Neural progenitor cell (in vitro differentiated cells): ENCODE measurements at regions not wholly inside any gene's neighbourhood (a gene's known extent, or its start where the extent isn't known, plus 50 kb on each side); places are given as distances from the start of the nearest gene placed in this dataset.
A peak's percentile ranks its signal among the peaks of the same experiment; 100 is the strongest.

ENCODE experiments used
- DNase-seq: peaks from one replicate; pipeline ENCODE4 v3.0.0-alpha.2; 2016; ENCODE audit warnings: low spot score
- H2AFZ ChIP-seq: fragments of 200-600 bp; sonication (generic); replicated peaks from 2 replicates; pipeline ENCODE4 v1.6.1; 2016; ENCODE audit warnings: antibody characterized with exemption
- H3F3A ChIP-seq: fragments of 200-600 bp; sonication (generic); 2 replicates; pipeline ENCODE4 v1.6.1; 2016; ENCODE audit warnings: antibody characterized with exemption, low read depth
- H3K27ac ChIP-seq: fragments of 200-600 bp; sonication (generic); 2 replicates; pipeline ENCODE4 v1.5.1; 2016; ENCODE audit warnings: mild to moderate bottlenecking
- H3K27me3 ChIP-seq: fragments of 200-600 bp; sonication (generic); 2 replicates; pipeline ENCODE4 v1.6.1; 2016; ENCODE audit warnings: mild to moderate bottlenecking, moderate library complexity
- H3K36me3 ChIP-seq: fragments of 200-600 bp; sonication (generic); 2 replicates; pipeline ENCODE4 v1.5.1; 2016
- H3K4me1 ChIP-seq: fragments of 200-600 bp; sonication (generic); 2 replicates; pipeline ENCODE4 v1.6.1; 2016; ENCODE audit warnings: mixed run types
- H3K4me2 ChIP-seq: fragments of 200-600 bp; sonication (generic); 2 replicates; pipeline ENCODE4 v1.6.1; 2016
- H3K4me3 ChIP-seq: fragments of 200-600 bp; sonication (generic); 2 replicates; pipeline ENCODE4 v1.5.1; 2016
- H3K79me2 ChIP-seq: fragments of 200-600 bp; sonication (generic); 2 replicates; pipeline ENCODE4 v1.6.1; 2016; ENCODE audit warnings: low read depth
- H3K9ac ChIP-seq: fragments of 200-600 bp; sonication (generic); 2 replicates; pipeline ENCODE4 v1.6.1; 2016
- H3K9me3 ChIP-seq: fragments of 200-600 bp; sonication (generic); 2 replicates; pipeline ENCODE4 v1.5.1; 2016; ENCODE audit warnings: low read depth
- H4K20me1 ChIP-seq: fragments of 200-600 bp; sonication (generic); 2 replicates; pipeline ENCODE4 v1.6.1; 2016; ENCODE audit warnings: low read depth
- H3K27ac Mint-ChIP-seq: 3 replicates; pipeline ENCODE4 v1.8.0; 2021; ENCODE audit warnings: mixed read lengths
- H3K27me3 Mint-ChIP-seq: 2 replicates; pipeline ENCODE4 v1.8.0; 2022; ENCODE audit warnings: low read depth, mild to moderate bottlenecking, inconsistent platforms, moderate library complexity, mixed read lengths; ENCODE audit not compliant: insufficient read depth
- H3K36me3 Mint-ChIP-seq: 3 replicates; pipeline ENCODE4 v1.8.0; 2021; ENCODE audit warnings: mixed read lengths
- H3K4me1 Mint-ChIP-seq: 3 replicates; pipeline ENCODE4 v1.8.0; 2021; ENCODE audit warnings: mixed read lengths
- H3K4me3 Mint-ChIP-seq: 3 replicates; pipeline ENCODE4 v1.8.0; 2021; ENCODE audit warnings: mild to moderate bottlenecking, moderate library complexity, mixed read lengths
- H3K9me3 Mint-ChIP-seq: 3 replicates; pipeline ENCODE4 v1.8.0; 2020; ENCODE audit warnings: mixed read lengths
- EZH2 ChIP-seq: fragments of 200-600 bp; sonication (generic); IDR thresholded peaks from 2 replicates; pipeline ENCODE4 v1.6.1; 2017; ENCODE audit warnings: antibody characterized with exemption, mild to moderate bottlenecking, moderate library complexity
- EZH2phosphoT487 ChIP-seq: fragments of 200-600 bp; sonication (generic); IDR thresholded peaks from 2 replicates; pipeline ENCODE4 v1.6.1; 2017; ENCODE audit warnings: antibody characterized with exemption
- TF ChIP-seq, protein P1 (sequence below): fragments of 200-600 bp; sonication (generic); IDR thresholded peaks from 2 replicates; pipeline ENCODE4 v1.5.1; 2017; ENCODE audit warnings: antibody characterized with exemption, mild to moderate bottlenecking

DNA sequence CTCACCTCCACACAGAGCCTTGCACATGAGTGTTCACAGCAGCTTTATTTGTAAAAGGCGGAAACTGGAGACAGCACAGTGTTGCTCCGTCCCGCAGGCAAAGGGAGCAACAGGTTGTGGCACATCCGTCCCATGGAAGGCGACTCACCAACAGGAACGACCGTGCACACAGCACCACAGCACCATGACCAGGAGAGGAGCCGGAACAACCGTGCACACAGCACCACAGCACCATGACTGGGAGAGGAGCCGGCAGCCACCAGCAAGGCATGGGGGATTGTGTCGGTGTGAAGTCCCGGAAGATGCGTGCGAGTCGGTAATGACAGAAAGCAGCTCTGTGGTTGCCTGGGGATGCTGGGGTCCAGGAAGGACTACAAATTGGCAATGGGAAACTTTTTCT lies 158.5 kb downstream of the C9orf50 start:
- Histone ChIP-seq H3K4me1 (peaks cover 36% of the 10 kb centered on the region), H3K4me3 (no peak overlapping the region), H3K9ac (no peak overlapping the region), H3K27ac (no peak overlapping the region), H3K36me3 (no peaks in the 10 kb centered on the region), H3K79me2 (no peaks in the 10 kb centered on the region), H3K9me3 (no peaks in the 10 kb centered on the region), H4K20me1 (no peaks in the 10 kb centered on the region), H2AFZ (no peak overlapping the region), H3K27me3 (no peaks in the 10 kb centered on the region), H3F3A (peaks cover 16% of the 10 kb centered on the region), H3K4me2 (no peak overlapping the region)
- no peaks in the 10 kb centered on the region for H3K9me3 Mint-ChIP-seq
- peak overlapping the region; percentile 30 for H3K4me3 Mint-ChIP-seq
- H3K27me3 Mint-ChIP-seq: peaks cover 6% of the 10 kb centered on the region
- H3K4me1 Mint-ChIP-seq: peaks cover 74% of the 10 kb centered on the region
- DNase-seq: no peak
- no peaks in the 10 kb centered on the region for H3K36me3 Mint-ChIP-seq
- peak overlapping the region; percentile 89 for H3K27ac Mint-ChIP-seq
- TF ChIP-seq EZH2phosphoT487 (no peak), EZH2 (no peak)
- TF ChIP-seq, protein P1, sequence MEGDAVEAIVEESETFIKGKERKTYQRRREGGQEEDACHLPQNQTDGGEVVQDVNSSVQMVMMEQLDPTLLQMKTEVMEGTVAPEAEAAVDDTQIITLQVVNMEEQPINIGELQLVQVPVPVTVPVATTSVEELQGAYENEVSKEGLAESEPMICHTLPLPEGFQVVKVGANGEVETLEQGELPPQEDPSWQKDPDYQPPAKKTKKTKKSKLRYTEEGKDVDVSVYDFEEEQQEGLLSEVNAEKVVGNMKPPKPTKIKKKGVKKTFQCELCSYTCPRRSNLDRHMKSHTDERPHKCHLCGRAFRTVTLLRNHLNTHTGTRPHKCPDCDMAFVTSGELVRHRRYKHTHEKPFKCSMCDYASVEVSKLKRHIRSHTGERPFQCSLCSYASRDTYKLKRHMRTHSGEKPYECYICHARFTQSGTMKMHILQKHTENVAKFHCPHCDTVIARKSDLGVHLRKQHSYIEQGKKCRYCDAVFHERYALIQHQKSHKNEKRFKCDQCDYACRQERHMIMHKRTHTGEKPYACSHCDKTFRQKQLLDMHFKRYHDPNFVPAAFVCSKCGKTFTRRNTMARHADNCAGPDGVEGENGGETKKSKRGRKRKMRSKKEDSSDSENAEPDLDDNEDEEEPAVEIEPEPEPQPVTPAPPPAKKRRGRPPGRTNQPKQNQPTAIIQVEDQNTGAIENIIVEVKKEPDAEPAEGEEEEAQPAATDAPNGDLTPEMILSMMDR: no peak

GRCh38 chr9:129460323-129461261 lies 160.3 kb downstream of the C9orf50 start:
- Histone ChIP-seq H3K36me3 (no peaks in the 10 kb centered on the region), H3F3A (peaks cover 16% of the 10 kb centered on the region), H2AFZ (peak overlapping the region; percentile 22), H3K79me2 (no peaks in the 10 kb centered on the region), H3K4me1 (peaks cover 40% of the 10 kb centered on the region), H3K4me2 (peak overlapping the region; percentile 82), H3K4me3 (peak overlapping the region; percentile 47), H3K27me3 (no peaks in the 10 kb centered on the region), H3K9ac (peak overlapping the region; percentile 84), H3K9me3 (no peaks in the 10 kb centered on the region), H3K27ac (peak overlapping the region; percentile 99), H4K20me1 (no peaks in the 10 kb centered on the region)
- Mint-ChIP-seq H3K4me3 (peak overlapping the region; percentile 73), H3K9me3 (no peaks in the 10 kb centered on the region), H3K36me3 (no peaks in the 10 kb centered on the region), H3K27ac (peak overlapping the region; percentile 98), H3K4me1 (peaks cover 72% of the 10 kb centered on the region), H3K27me3 (peaks cover 11% of the 10 kb centered on the region)
- TF ChIP-seq, protein P1: no peak
- peak; percentile 37 for TF ChIP-seq EZH2
- TF ChIP-seq EZH2phosphoT487: peak; percentile 26
- DNase-seq: peak; percentile 99

GRCh38 chr9:129459547-129460322 lies 161.2 kb downstream of the C9orf50 start:
- Mint-ChIP-seq H3K4me1 (peaks cover 70% of the 10 kb centered on the region), H3K4me3 (peak overlapping the region; percentile 48), H3K36me3 (no peaks in the 10 kb centered on the region), H3K27ac (no peak overlapping the region), H3K27me3 (peaks cover 11% of the 10 kb centered on the region), H3K9me3 (no peaks in the 10 kb centered on the region)
- no peaks in the 10 kb centered on the region for H3K79me2 ChIP-seq
- H3K36me3 ChIP-seq: no peaks in the 10 kb centered on the region
- no peak overlapping the region for H2AFZ ChIP-seq
- TF ChIP-seq EZH2phosphoT487 (no peak), EZH2 (no peak)
- TF ChIP-seq, protein P1: no peak
- H3K9ac ChIP-seq: no peak overlapping the region
- peaks cover 40% of the 10 kb centered on the region for H3K4me1 ChIP-seq
- H3K9me3 ChIP-seq: no peaks in the 10 kb centered on the region
- H3F3A ChIP-seq: peaks cover 16% of the 10 kb centered on the region
- H3K27ac ChIP-seq: no peak overlapping the region
- H3K27me3 ChIP-seq: no peaks in the 10 kb centered on the region
- H3K4me2 ChIP-seq: peak overlapping the region; percentile 65
- H4K20me1 ChIP-seq: no peaks in the 10 kb centered on the region
- H3K4me3 ChIP-seq: no peak overlapping the region
- no peak for DNase-seq
